Neural crest cell (in vitro differentiated cells): ENCODE measurements at regions not wholly inside any gene's neighbourhood (a gene's known extent, or its start where the extent isn't known, plus 50 kb on each side); places are given as distances from the start of the nearest gene placed in this dataset.
"Not testable (repeated sequence)": the region's sequence is repeated elsewhere in the genome, so short reads cannot be mapped to it uniquely, and the experiment has no call there.

Experiments
- DNase-seq: peaks from one replicate; pipeline ENCODE4 v3.0.0; 2021; ENCODE audit warnings: low read depth, mixed read lengths, low spot score
- H3K27ac Mint-ChIP-seq: one replicate; pipeline ENCODE4 v1.8.0; 2021; ENCODE audit warnings: mild to moderate bottlenecking, mixed read lengths; ENCODE audit not compliant: unreplicated experiment
- H3K27me3 Mint-ChIP-seq: 2 replicates; pipeline ENCODE4 v1.8.0; 2021; ENCODE audit warnings: low read depth, mild to moderate bottlenecking, mixed read lengths
- H3K36me3 Mint-ChIP-seq: 2 replicates; pipeline ENCODE4 v1.8.0; 2021; ENCODE audit warnings: low read depth, mild to moderate bottlenecking, mixed read lengths
- H3K4me1 Mint-ChIP-seq: 2 replicates; pipeline ENCODE4 v1.8.0; 2021; ENCODE audit warnings: mixed read lengths
- H3K4me3 Mint-ChIP-seq: one replicate; pipeline ENCODE4 v1.8.0; 2021; ENCODE audit warnings: mild to moderate bottlenecking, mixed read lengths
- H3K9me3 Mint-ChIP-seq: 2 replicates; pipeline ENCODE4 v1.8.0; 2021; ENCODE audit warnings: mixed read lengths
- TF ChIP-seq, protein P1 (sequence below): fragments of 200-600 bp; sonication (generic); conservative IDR thresholded peaks from 2 replicates; pipeline ENCODE4 v1.5.0; 2021; ENCODE audit warnings: antibody characterized with exemption, mild to moderate bottlenecking

- H3K9me3 Mint-ChIP-seq: peaks cover under 1% of the 10 kb centered on the region
- no peaks in the 10 kb centered on the region for H3K27me3 Mint-ChIP-seq
- TF ChIP-seq, protein P1, sequence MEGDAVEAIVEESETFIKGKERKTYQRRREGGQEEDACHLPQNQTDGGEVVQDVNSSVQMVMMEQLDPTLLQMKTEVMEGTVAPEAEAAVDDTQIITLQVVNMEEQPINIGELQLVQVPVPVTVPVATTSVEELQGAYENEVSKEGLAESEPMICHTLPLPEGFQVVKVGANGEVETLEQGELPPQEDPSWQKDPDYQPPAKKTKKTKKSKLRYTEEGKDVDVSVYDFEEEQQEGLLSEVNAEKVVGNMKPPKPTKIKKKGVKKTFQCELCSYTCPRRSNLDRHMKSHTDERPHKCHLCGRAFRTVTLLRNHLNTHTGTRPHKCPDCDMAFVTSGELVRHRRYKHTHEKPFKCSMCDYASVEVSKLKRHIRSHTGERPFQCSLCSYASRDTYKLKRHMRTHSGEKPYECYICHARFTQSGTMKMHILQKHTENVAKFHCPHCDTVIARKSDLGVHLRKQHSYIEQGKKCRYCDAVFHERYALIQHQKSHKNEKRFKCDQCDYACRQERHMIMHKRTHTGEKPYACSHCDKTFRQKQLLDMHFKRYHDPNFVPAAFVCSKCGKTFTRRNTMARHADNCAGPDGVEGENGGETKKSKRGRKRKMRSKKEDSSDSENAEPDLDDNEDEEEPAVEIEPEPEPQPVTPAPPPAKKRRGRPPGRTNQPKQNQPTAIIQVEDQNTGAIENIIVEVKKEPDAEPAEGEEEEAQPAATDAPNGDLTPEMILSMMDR: no peak
- no peak overlapping the region for H3K4me3 Mint-ChIP-seq
- H3K4me1 Mint-ChIP-seq: no peaks in the 10 kb centered on the region
- no peak for DNase-seq
- no peaks in the 10 kb centered on the region for H3K36me3 Mint-ChIP-seq
- no peak overlapping the region for H3K27ac Mint-ChIP-seq
Measured at GRCh38 chr2:36289731-36290130, 65.8 kb upstream of the CRIM1 start.

GRCh38 chr2:36287363-36288275 is 68.0 kb upstream of the CRIM1 start:
- Mint-ChIP-seq H3K27me3 (no peaks in the 10 kb centered on the region), H3K36me3 (no peaks in the 10 kb centered on the region), H3K27ac (no peak overlapping the region)

DNA sequence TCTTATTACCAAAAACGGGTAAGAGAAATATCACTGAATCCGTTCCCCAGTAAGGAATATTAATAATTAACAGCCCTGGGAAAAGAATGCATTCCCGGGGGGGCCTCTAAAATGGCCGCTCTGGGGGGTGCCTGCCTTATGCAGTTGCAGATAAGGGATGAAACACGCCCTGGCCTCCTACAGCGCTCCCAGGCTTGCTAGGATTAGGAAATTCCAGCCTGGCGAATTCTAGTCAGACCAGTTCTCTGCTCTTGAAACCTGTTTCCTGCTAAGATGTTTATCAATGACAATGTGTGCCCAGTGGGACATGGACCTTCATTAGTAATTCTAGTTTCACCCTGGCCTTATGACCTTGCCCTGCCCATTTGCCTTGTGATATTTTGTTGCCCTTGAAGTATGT is 76.1 kb upstream of the CRIM1 start:
- not testable (repeated sequence) for H3K27ac Mint-ChIP-seq

More at GRCh38 chr2:36287363-36288275, 68.0 kb upstream of the CRIM1 start:
- H3K9me3 Mint-ChIP-seq: peaks cover 8% of the 10 kb centered on the region
- no peak for DNase-seq
- H3K4me3 Mint-ChIP-seq: no peak overlapping the region
- TF ChIP-seq, protein P1: no peak
- no peaks in the 10 kb centered on the region for H3K4me1 Mint-ChIP-seq

DNA sequence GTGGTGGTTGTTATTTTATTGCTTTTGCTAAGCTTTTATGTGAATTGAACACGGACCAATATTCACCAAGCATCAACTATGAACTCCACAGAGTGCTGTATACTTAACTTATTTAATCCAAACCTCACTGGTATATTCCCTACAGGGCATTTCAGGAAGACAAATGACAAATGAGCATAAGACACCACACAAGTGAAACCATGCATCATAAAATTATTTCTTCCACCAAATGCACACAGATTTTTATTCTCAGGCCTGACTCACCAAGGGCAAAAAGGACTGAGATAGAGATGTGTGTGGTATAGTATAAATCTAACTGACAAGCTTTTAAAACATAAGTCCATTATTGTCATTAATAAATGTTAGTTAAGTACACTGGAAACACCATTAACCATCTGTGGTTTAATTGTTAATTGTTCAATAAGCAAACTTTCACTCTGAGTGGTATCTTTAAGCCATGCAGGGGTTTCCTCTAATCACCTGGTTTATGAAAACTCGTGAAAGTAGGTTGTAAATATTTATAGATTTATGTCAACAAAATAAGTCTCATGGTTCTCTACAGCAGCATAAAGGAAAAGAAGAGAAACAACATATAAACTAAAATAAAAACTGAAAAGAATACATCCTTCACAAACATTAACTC is 77.6 kb upstream of the CRIM1 start:
- Mint-ChIP-seq H3K9me3 (peaks cover 22% of the 10 kb centered on the region), H3K27ac (no peak overlapping the region)

More for the DNA sequence above, 76.1 kb upstream of the CRIM1 start:
- not testable (repeated sequence) for H3K4me3 Mint-ChIP-seq, H3K27me3 Mint-ChIP-seq, H3K4me1 Mint-ChIP-seq, DNase-seq, H3K36me3 Mint-ChIP-seq
- H3K9me3 Mint-ChIP-seq: peaks cover 27% of the 10 kb centered on the region

DNA sequence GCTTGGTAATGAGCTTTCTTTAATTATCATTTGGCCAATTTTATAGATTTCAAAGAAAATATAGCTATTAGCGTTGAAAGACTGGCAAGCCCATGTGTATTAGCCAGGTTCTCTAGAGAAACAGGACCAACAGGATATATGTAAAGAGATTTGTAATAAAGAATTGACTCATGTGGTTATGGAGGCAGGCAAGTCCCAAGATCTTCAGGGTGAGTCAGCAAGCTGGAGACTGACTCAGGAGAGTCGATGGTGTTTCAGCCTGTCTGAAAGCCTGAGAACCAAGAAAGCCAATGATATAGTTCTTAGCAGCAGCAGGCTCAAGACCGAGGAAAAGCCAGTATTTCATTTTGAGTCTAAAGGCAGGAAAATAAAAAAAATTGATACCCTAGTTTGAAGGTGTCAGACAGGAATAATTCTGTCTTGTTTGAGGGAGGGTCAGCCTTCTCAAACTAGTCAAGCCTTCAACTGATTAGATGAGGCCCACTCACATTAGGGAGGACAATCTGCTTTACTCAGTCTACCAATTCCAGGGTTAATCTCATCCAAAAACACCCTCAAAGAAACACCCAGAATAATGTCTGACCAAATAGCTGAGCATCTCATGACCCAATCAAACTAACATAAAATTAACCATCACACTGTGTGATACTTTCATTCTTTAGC is 78.3 kb upstream of the CRIM1 start:
- Mint-ChIP-seq H3K4me3 (no peak overlapping the region), H3K9me3 (peaks cover 22% of the 10 kb centered on the region), H3K4me1 (no peaks in the 10 kb centered on the region), H3K36me3 (peaks cover 8% of the 10 kb centered on the region), H3K27me3 (no peaks in the 10 kb centered on the region), H3K27ac (no peak overlapping the region)
- no peak for DNase-seq
- TF ChIP-seq, protein P1: no peak

More for the DNA sequence above, 77.6 kb upstream of the CRIM1 start:
- no peaks in the 10 kb centered on the region for H3K4me1 Mint-ChIP-seq
- peaks cover 8% of the 10 kb centered on the region for H3K36me3 Mint-ChIP-seq
- no peaks in the 10 kb centered on the region for H3K27me3 Mint-ChIP-seq
- no peak for DNase-seq
- TF ChIP-seq, protein P1: no peak
- no peak overlapping the region for H3K4me3 Mint-ChIP-seq
